Effector CD4-positive, alpha-beta T cell (primary cell): ENCODE measurements at regions not wholly inside any gene's neighbourhood (a gene's known extent, or its start where the extent isn't known, plus 50 kb on each side); places are given as distances from the start of the nearest gene placed in this dataset.

Source experiments
- DNase-seq: peaks from one replicate; pipeline ENCODE4 v3.0.0-alpha.2; 2020

DNA sequence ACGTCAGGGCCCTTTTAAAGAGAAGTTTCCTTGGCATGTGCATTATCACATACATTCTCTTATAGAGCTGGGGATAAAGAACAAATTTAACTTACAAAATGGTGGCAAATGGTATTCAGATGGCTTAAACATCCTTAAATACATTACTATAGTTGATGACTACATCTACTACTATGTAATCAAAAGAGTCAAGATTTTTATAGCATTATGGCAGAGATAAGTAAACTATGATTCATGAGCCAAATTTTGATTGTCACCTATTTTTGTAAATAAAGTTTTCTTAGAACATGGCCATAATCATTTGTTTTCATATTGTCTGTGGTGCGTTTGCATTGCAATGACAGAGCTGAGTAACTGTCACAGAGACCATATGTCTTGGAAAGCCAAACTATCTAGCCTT is 1188.6 kb upstream of the TENM4 start:
- no peak for DNase-seq

- no peak for DNase-seq
These were observed 1186.5 kb upstream of the TENM4 start for GRCh38 chr11:80627364-80627763.

DNA sequence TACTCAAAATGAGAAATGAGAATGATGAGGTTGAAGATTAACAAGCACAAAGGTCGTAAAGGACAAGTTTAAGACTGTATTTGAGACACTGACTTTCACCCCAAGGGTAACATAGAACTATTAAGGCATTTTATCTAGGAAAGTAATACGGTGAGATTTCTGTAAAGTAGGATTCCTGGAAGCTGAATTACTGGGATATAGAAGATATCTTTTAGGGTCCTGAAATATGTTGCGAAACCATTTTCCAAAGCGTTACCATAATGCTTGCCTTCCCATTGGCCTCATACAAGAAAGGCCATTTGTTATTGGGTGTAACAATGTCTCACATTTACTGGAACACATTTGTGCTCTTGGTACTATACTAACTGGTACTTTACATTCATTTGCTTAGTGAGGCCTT is 1185.9 kb upstream of the TENM4 start:
- no peak for DNase-seq

GRCh38 chr11:80625563-80625962 is 1184.7 kb upstream of the TENM4 start:
- DNase-seq = no peak

- no peak for DNase-seq
These were observed 1181.0 kb upstream of the TENM4 start for GRCh38 chr11:80621871-80622270.

DNA sequence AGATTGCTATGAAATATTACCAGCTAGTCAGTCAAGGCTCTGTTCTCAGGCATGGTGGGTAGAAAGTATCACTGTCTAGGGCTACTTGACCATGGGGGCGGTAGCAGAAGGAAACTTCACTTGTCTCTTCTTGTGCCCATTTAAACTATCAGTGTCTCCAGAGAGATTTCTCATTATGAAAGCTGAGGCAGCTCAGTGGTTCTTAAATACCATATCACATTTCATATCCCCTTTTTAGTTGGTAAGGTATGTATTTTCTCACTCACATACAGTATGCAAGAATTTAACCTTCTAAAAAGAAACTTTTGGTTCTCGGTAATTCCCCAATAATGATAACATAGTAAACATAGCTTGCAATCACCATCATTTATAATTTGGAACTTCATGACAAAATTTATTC is 1180.0 kb upstream of the TENM4 start:
- DNase-seq = no peak

DNA sequence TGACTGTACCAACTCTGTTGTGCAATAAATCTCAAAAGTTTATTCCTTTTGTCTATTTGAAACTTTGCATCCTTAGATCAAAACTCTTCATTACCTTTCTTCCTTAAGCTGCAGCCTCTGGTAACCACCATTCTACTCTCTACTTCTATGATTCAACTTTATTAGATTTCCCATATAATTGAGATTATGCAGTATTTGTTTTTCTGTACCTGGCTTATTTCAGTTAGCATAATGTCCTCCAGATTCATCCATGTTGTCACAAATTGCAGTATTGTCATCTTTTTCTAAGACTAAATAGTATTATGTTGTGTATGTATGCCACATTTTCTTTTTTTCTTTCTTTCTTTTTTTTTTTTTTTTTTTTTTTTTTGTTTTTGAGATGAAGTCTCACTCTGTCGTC is 1176.3 kb upstream of the TENM4 start:
- no peak for DNase-seq

DNA sequence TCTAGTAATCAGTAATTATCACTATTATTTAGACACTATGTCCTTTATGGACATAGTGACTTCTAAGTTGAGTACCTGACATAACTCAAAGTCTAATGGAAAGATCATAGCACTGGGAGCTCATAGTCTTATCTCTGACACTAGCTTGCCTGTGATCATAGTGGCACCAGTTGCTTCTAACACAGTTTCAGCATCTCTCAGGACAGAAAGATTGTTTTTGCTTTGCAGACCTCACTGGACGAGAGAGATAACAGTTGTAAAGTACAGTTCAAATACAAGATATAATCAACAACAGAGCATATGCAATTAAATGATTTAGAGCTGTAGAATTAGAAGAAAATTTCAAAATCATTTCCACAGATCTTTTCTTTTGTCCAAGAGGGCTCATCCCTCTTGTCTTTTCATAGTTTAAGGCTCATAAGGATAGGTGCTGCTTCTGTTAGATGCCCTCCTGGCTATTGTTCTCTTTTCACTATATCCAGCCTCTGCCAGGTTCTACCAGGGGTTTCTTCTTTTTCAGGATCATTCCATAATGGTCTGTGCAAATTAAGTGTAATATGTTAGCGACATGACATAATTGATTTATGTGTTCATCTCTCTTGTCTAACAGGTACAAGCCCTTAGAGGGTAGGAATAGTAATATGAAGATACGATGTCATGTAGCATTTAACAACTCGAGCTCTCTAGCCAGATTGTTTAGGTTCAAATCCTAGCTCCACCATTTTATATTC is 1175.4 kb upstream of the TENM4 start:
- DNase-seq = no peak

DNA sequence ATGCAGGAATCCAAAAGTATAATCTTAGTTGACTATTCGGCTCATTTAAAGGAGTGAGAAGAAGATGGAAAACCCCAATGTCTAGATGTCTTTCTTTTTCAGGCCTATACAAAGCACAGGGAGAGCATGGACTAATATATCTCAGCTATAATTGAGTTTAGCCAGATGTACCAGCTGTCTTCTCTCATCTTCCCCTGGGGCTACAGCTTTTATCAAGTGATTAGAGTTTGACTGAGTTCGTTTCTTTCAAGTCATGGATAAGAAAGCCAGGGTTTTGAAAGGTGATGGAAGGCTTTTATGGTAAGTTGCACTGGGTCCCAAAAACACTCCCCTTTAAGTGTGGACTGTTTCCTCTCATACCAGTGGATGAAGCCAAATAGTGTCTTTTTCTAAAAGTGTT is 1172.8 kb upstream of the TENM4 start:
- no peak for DNase-seq

DNA sequence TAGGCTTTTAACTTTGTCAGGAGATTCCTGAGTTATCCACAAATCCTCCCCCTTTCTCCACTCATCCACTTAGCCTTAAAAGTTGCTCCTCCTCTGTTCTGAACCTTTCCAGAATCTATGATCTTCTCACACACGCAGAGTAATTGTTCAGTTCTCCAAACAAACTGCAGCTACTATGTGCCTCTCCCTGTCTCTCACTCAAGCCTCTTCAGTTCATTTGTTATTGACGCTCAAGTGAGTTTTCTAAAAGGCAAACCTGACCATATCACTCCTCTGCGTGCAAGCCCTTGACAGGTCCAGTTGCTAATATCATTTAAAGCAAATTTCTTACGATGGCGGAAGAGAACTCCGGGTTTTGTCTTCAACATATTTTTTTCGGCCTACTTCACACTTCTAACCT is 1169.7 kb upstream of the TENM4 start:
- no peak for DNase-seq

DNA sequence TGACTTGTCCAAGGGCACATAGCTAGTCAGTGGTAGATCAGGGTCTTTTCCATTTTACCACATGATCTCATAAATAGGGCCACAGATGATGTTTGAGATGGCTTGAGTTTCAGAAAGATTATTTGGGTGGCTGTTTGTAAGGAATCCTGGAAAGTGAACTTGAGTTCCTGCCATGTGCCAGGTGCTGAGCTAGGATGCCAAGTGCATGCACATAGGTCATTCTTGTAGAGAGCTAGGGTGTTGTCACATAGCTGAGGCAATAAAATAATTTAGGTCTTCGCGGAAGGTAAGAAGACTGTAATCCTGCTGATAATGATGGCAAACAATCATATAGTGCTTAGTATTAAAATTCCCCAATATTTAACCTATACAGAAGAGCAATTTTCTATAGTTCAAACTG is 1162.6 kb upstream of the TENM4 start:
- no peak for DNase-seq

DNA sequence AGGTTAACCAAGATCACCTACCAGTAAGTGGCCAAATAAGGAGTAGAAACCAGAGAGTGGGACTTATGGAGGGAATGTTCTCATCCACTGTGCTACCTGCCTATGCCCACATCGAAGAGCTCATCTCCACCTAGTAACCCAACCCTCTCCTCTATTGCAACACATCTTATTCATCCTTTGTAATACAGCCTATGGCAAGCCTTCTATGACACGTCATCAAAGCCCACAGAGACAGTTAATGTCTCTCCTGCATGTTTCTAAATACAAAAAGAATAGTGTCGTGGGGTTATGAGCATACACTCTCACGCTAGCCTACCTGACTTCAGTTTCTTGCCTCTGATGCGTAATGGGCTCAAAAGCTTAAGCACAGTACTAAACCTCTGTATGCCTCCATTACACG is 1158.1 kb upstream of the TENM4 start:
- DNase-seq = no peak

- no peak for DNase-seq
These were observed 1155.5 kb upstream of the TENM4 start for GRCh38 chr11:80596291-80596810.

GRCh38 chr11:80595011-80595410 is 1154.2 kb upstream of the TENM4 start:
- no peak for DNase-seq

GRCh38 chr11:80593648-80594374 is 1153.0 kb upstream of the TENM4 start:
- no peak for DNase-seq

DNA sequence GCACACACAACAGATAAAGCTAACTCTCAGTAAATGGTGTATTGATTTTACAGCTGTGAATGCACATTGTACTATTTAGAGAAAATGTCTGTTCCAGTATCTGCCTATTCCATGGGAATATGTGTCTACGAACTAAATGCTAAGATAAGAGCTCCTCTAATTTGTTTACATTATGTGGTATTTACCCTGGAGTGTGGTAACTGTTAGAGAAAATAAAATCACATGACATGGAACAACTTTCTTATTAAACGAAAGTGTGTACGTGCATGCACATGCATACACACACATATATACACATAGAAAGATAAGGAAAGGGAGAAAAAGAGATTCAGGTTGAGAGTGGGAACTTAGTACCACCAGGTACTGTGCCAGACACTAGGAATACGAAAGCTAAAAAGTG is 1151.7 kb upstream of the TENM4 start:
- no peak for DNase-seq

DNA sequence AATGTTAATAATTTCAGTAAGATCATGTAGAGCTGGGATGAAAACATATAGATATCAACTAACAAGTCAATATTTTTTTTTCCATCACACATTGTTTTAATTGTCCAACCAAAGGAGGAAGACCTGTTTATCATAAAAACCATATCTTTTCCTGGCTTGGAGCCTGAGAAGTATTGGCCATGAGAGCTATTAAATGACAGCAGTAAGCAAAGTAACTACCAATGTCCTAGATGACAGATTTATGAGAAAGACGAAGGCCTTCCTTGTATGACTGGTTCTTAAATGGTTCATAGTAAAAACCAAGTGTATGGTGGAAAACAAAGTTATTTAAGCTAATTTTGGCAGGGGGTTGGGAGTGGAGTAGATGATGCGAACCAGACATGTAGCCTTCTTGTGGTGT is 1147.1 kb upstream of the TENM4 start:
- DNase-seq = no peak

- no peak for DNase-seq
These were observed 1145.6 kb upstream of the TENM4 start for GRCh38 chr11:80586464-80586863.

DNA sequence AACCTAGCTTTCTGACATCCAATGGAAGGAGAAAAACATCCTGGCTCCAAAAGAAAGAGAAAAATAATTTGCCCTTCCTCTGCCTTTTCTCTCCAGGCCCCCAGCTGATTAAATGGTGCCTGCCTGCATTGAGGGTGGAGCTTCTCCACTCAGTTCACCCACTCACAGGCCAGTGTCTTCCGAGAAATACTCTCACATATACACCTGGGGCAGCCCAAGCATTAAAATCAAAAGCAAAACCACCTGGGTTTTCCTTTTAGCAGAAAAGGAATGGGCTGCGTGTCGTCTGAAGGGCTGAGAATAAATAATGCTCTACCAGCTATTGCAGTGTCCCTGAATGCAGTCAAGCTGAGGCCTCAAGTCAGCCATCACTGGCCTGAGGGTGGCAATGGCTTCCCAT is 1143.8 kb upstream of the TENM4 start:
- no peak for DNase-seq

GRCh38 chr11:80569832-80570231 is 1129.0 kb upstream of the TENM4 start:
- DNase-seq = no peak

- DNase-seq = no peak
These were observed 1124.4 kb upstream of the TENM4 start for GRCh38 chr11:80565231-80565630.

- no peak for DNase-seq
These were observed 1121.8 kb upstream of the TENM4 start for GRCh38 chr11:80562523-80563125.

- no peak for DNase-seq
These were observed 1119.1 kb upstream of the TENM4 start for GRCh38 chr11:80559942-80560341.

DNA sequence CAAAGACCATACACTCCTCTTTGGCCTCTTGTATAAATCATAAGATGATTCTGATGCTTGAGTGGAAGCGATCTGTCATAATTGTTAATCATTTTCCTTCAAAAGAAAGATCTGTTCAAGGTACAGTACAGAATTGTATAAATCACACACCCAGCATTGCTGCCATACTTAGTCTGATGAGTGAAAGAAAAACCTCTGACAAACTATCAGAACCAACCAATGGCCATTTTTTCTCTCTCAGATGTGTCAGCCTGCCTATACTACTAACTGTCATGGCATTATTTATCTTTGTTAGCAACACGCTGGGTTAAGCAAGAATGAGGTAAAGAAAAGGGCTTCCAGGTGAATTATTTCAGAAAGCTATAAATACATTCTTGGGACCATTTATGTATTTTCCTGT is 1112.7 kb upstream of the TENM4 start:
- no peak for DNase-seq
